OCI-LY1 (cell line): ENCODE measurements at regions not wholly inside any gene's neighbourhood (a gene's known extent, or its start where the extent isn't known, plus 50 kb on each side); places are given as distances from the start of the nearest gene placed in this dataset.

Source experiments
- CTCF ChIP-seq: fragments of 200-600 bp; sonication (generic), shearing (Covaris generic); IDR thresholded peaks from 2 replicates; pipeline ENCODE4 v1.5.1; 2017; ENCODE audit warnings: mild to moderate bottlenecking, antibody characterized with exemption, low read length, moderate library complexity, mixed read lengths
- EZH2 ChIP-seq: fragments of 200-600 bp; sonication (generic), shearing (Covaris generic); IDR thresholded peaks from 2 replicates; pipeline ENCODE4 v1.8.0; 2017; ENCODE audit warnings: borderline replicate concordance, mixed run types, mild to moderate bottlenecking, antibody characterized with exemption, low read length, moderate library complexity, mixed read lengths

- no peak for TF ChIP-seq CTCF
- TF ChIP-seq EZH2 = no peak
Measured at GRCh38 chr7:3128857-3129490, 85.3 kb upstream of the CARD11 start.
